GM12878 (cell line): ENCODE measurements at regions not wholly inside any gene's neighbourhood (a gene's known extent, or its start where the extent isn't known, plus 50 kb on each side); places are given as distances from the start of the nearest gene placed in this dataset.

Experiments
- ATAC-seq: fragments of 200-7000 bp; cut with Tn5 transposase; 3 replicates; pipeline ENCODE4 v1.9.1; 2020; ENCODE audit warnings: mild to moderate bottlenecking, moderate library complexity
- BruUV-seq: library from RNA; stranded (reverse); fragments of 400-500 nt; replicated peaks from 2 replicates; lab custom pipeline; 2021; lab: Mats Ljungman, UMichigan
- CTCF ChIA-PET: fragments of 300-600 bp; sonication (Branson Sonifier 250); formaldehyde crosslinking; extraction: SDS; loops from one replicate; lab custom pipeline; 2021; ENCODE audit warnings: inconsistent platforms; lab: Yijun Ruan, JAX
- POLR2A ChIA-PET: fragments of 350-600 bp; formaldehyde crosslinking; extraction: SDS; loops from one replicate; lab custom pipeline; 2021; ENCODE audit warnings: inconsistent platforms; lab: Charles Lee
- RAD21 ChIA-PET: fragments of 300-600 bp; sonication (Branson Sonifier 250); formaldehyde crosslinking; loops from one replicate; lab custom pipeline; 2023; ENCODE audit warnings: antibody characterized with exemption; ENCODE audit not compliant: unreplicated experiment; lab: Charles Lee
- SMC1A ChIA-PET: fragments of 300-600 bp; sonication (Branson Sonifier 250); formaldehyde crosslinking; loops from one replicate; lab custom pipeline; 2023; ENCODE audit not compliant: unreplicated experiment, uncharacterized antibody; lab: Charles Lee
- DNase-seq: peaks from one replicate; pipeline ENCODE4 v3.0.0-alpha.2; 2011; ENCODE audit warnings: low read depth, low spot score
- FAIRE-seq: peaks from 3 replicates; lab custom pipeline; 2011; peaks lifted over from hg19 to GRCh38; lab: Jason Lieb, UNC
- H2AFZ ChIP-seq: 2 replicates; pipeline ENCODE4 v1.6.0; 2011; ENCODE audit warnings: low read depth, low read length, control low read depth; ENCODE audit not compliant: control insufficient read depth
- H3K27ac ChIP-seq: 2 replicates; pipeline ENCODE4 v1.5.1; 2011; ENCODE audit warnings: control low read depth; ENCODE audit not compliant: control insufficient read depth, insufficient read depth
- H3K27me3 ChIP-seq, 2 experiments: replicated peaks in 1 of 2; 2 replicates each; pipeline versions ENCODE4 v1.6.0 to v1.6.1; 2011; ENCODE audit warnings: low read length in 1 of 2; ENCODE audit not compliant: control insufficient read depth in 2 of 2, insufficient read depth in 2 of 2
- H3K36me3 ChIP-seq, 2 experiments: 2 replicates each; pipeline ENCODE4 v1.5.1; 2011; ENCODE audit warnings: low read length in 1 of 2; ENCODE audit not compliant: control insufficient read depth in 2 of 2, insufficient read depth in 2 of 2
- H3K4me1 ChIP-seq: 2 replicates; pipeline ENCODE4 v1.6.1; 2011; ENCODE audit warnings: mild to moderate bottlenecking, low read length, moderate library complexity, mixed read lengths; ENCODE audit not compliant: control insufficient read depth, insufficient read depth
- H3K4me2 ChIP-seq: 2 replicates; pipeline ENCODE4 v1.6.0; 2011; ENCODE audit warnings: control low read depth; ENCODE audit not compliant: control insufficient read depth, insufficient read depth
- H3K4me3 ChIP-seq: fragments of 200-600 bp; sonication (generic); 2 replicates; pipeline ENCODE4 v1.5.1; 2016
- H3K79me2 ChIP-seq: 2 replicates; pipeline ENCODE4 v1.6.0; 2011; ENCODE audit warnings: low read length; ENCODE audit not compliant: control insufficient read depth, insufficient read depth
- H3K9ac ChIP-seq: 2 replicates; pipeline ENCODE4 v1.8.0; 2011; ENCODE audit warnings: low read length, control low read depth, mixed read lengths; ENCODE audit not compliant: control insufficient read depth, insufficient read depth
- H3K9me3 ChIP-seq: replicated peaks from 3 replicates; pipeline ENCODE4 v1.5.1; 2011; ENCODE audit warnings: mild to moderate bottlenecking, low read length; ENCODE audit not compliant: control insufficient read depth, insufficient read depth
- H4K20me1 ChIP-seq: 2 replicates; pipeline ENCODE4 v1.6.0; 2011; ENCODE audit not compliant: control insufficient read depth, insufficient read depth
- CEBPB ChIP-seq, 2 experiments: fragments of 150-350 bp in 1 of 2; IDR thresholded peaks; 2 replicates each; pipeline ENCODE4 v1.6.1; 2012 to 2014; ENCODE audit warnings: low read depth in 2 of 2, low read length in 2 of 2, borderline replicate concordance in 1 of 2, inconsistent platforms in 1 of 2
- EED ChIP-seq: sonication (generic); IDR thresholded peaks from 2 replicates; pipeline ENCODE4 v1.6.1; 2016; ENCODE audit warnings: antibody characterized with exemption, low read depth
- NBN ChIP-seq: fragments of 450-650 bp; IDR thresholded peaks from 2 replicates; pipeline ENCODE4 v1.6.1; 2016
- NFYB ChIP-seq: IDR thresholded peaks from 2 replicates; pipeline ENCODE4 v1.6.1; 2011; ENCODE audit warnings: low read depth, mild to moderate bottlenecking, low read length, improper control_type of control experiment, moderate library complexity; ENCODE audit not compliant: insufficient read depth
- PBX3 ChIP-seq: IDR thresholded peaks from 2 replicates; pipeline ENCODE4 v1.6.1; 2011; ENCODE audit warnings: mild to moderate bottlenecking, low read depth, low read length, moderate library complexity; ENCODE audit not compliant: insufficient replicate concordance
- PKNOX1 ChIP-seq: fragments of 450-650 bp; IDR thresholded peaks from 2 replicates; pipeline ENCODE4 v1.6.1; 2016; ENCODE audit warnings: mild to moderate bottlenecking
- PML ChIP-seq: IDR thresholded peaks from 2 replicates; pipeline ENCODE4 v1.6.1; 2012; ENCODE audit warnings: low read length, inconsistent platforms
- RB1 ChIP-seq: fragments of 450-650 bp; formaldehyde crosslinking; IDR thresholded peaks from 2 replicates; pipeline ENCODE4 v1.6.1; 2017; ENCODE audit warnings: mild to moderate bottlenecking, borderline replicate concordance
- RELA ChIP-seq: fragments of 450-650 bp; IDR thresholded peaks from 2 replicates; pipeline ENCODE4 v1.8.0; 2014; ENCODE audit warnings: borderline replicate concordance; ENCODE audit not compliant: partially characterized antibody
- SREBF1 ChIP-seq: IDR thresholded peaks from 2 replicates; pipeline ENCODE4 v1.6.1; 2012; ENCODE audit warnings: mild to moderate bottlenecking, low read length
- ZSCAN29 ChIP-seq: fragments of 450-650 bp; IDR thresholded peaks from 2 replicates; pipeline ENCODE4 v1.6.1; 2017; ENCODE audit warnings: mild to moderate bottlenecking, moderate library complexity
- WGBS: methylation state at CpG from one replicate; pipeline ENCODE4 v1.1.6; 2016; ENCODE audit warnings: low lambda C conversion rate; ENCODE audit not compliant: insufficient replicate concordance, insufficient coverage; ENCODE audit errors: missing lambda C conversion rate; 5-methylcytosine and 5-hydroxymethylcytosine counted together
- in situ Hi-C: fragments of 300-500 bp; cut with MboI; formaldehyde crosslinking; loops from 9 replicates; pipeline ENCODE4 v1.14.3; 2018; ENCODE audit warnings: mixed read lengths
- intact Hi-C: fragments of 100-400 bp; cut with micrococcal nuclease; formaldehyde crosslinking; loops from one replicate; pipeline ENCODE4 v1.14.2; 2022; ENCODE audit not compliant: unreplicated experiment

- TF ChIP-seq PKNOX1: no peak
- no peak for TF ChIP-seq NFYB
- TF ChIP-seq SREBF1: no peak
Observed at GRCh38 chr6:82056567-82056966, 191.0 kb downstream of the IBTK start (continued).

- ChIA-PET POLR2A (no interaction called here), CTCF (interaction anchor here (1.9 kb wide), 1 partner anchor 14 kb away, joined by 7 read pairs; no protein-coding TSS in a partner anchor), SMC1A (interaction anchor here (1.5 kb wide), 1 partner anchor 29 kb away, joined by 4 read pairs; no protein-coding TSS in a partner anchor), RAD21 (no interaction called here)
- ATAC-seq (peak; percentile 42; the same call in 2 of the 3 replicates), DNase-seq (no peak), FAIRE-seq (no peak)
- WGBS: 36% methylated on average over 6 of the region's 6 CpGs
- BruUV-seq: no TSS peak
- Histone ChIP-seq H3K9ac (no peak overlapping the region), H4K20me1 (no peaks in the 10 kb centered on the region), H3K36me3 (no peaks in the 10 kb centered on the region), H3K4me3 (no peak overlapping the region), H3K4me1 (no peaks in the 10 kb centered on the region), H3K79me2 (no peaks in the 10 kb centered on the region), H3K27me3 (no peaks in the 10 kb centered on the region), H2AFZ (no peak overlapping the region), H3K27ac (no peak overlapping the region), H3K4me2 (no peak overlapping the region), H3K9me3 (no peaks in the 10 kb centered on the region)
- intact Hi-C loops (no loop called here), in situ Hi-C loops (no loop called here)
- TF ChIP-seq CEBPB (IDR thresholded peaks at IDR 0.05; ENCODE audit: borderline replicate concordance in 1 of 2, low read depth in 2 of 2, low read length in 2 of 2) (no peak), RELA (no peak), PML (no peak), ZSCAN29 (no peak), PBX3 (no peak), RB1 (no peak), NBN (no peak), EED (no peak)
Observed at GRCh38 chr6:82045965-82046756, 201.4 kb downstream of the IBTK start.
